Smooth muscle cell (in vitro differentiated cells): ENCODE measurements at regions not wholly inside any gene's neighbourhood (a gene's known extent, or its start where the extent isn't known, plus 50 kb on each side); places are given as distances from the start of the nearest gene placed in this dataset.

ENCODE experiments used
- DNase-seq: peaks from one replicate; lab custom pipeline; 2025; ENCODE audit not compliant: unreplicated experiment; lab: John Stamatoyannopoulos, UW
- H2AFZ ChIP-seq: fragments of 200-600 bp; sonication (generic); 2 replicates; pipeline ENCODE4 v1.6.0; 2016; ENCODE audit warnings: antibody characterized with exemption, low read depth, mild to moderate bottlenecking
- H3F3A ChIP-seq: fragments of 200-600 bp; sonication (generic); 2 replicates; pipeline ENCODE4 v1.6.0; 2017; ENCODE audit warnings: antibody characterized with exemption, low read depth
- H3K27ac ChIP-seq: fragments of 200-600 bp; sonication (generic); 2 replicates; pipeline ENCODE4 v1.5.1; 2016; ENCODE audit warnings: low read depth, mild to moderate bottlenecking
- H3K27me3 ChIP-seq: fragments of 200-600 bp; sonication (generic); 2 replicates; pipeline ENCODE4 v1.6.1; 2016; ENCODE audit warnings: low read depth, mild to moderate bottlenecking
- H3K36me3 ChIP-seq: fragments of 200-600 bp; sonication (generic); 2 replicates; pipeline ENCODE4 v1.5.1; 2016; ENCODE audit warnings: low read depth
- H3K4me1 ChIP-seq: fragments of 200-600 bp; sonication (generic); 2 replicates; pipeline ENCODE4 v1.5.1; 2016; ENCODE audit warnings: low read depth
- H3K4me2 ChIP-seq: fragments of 200-600 bp; sonication (generic); 2 replicates; pipeline ENCODE4 v1.6.0; 2016; ENCODE audit warnings: mild to moderate bottlenecking
- H3K4me3 ChIP-seq: fragments of 200-600 bp; sonication (generic); 2 replicates; pipeline ENCODE4 v1.5.1; 2016; ENCODE audit warnings: mild to moderate bottlenecking
- H3K79me2 ChIP-seq: fragments of 200-600 bp; sonication (generic); 2 replicates; pipeline ENCODE4 v1.6.0; 2016; ENCODE audit warnings: low read depth, mild to moderate bottlenecking
- H3K9ac ChIP-seq: fragments of 200-600 bp; sonication (generic); 2 replicates; pipeline ENCODE4 v1.6.0; 2016; ENCODE audit warnings: low read depth
- H3K9me3 ChIP-seq: fragments of 200-600 bp; sonication (generic); replicated peaks from 2 replicates; pipeline ENCODE4 v1.5.1; 2016; ENCODE audit warnings: low read depth
- H4K20me1 ChIP-seq: fragments of 200-600 bp; sonication (generic); 2 replicates; pipeline ENCODE4 v1.6.0; 2016; ENCODE audit warnings: low read depth
- WGBS: methylation state at CpG from one replicate; pipeline ENCODE4 v1.1.7; 2016; ENCODE audit warnings: low lambda C conversion rate; 5-methylcytosine and 5-hydroxymethylcytosine counted together
- TF ChIP-seq, protein P1 (sequence below): fragments of 200-600 bp; sonication (generic); IDR thresholded peaks from 2 replicates; pipeline ENCODE4 v1.5.1; 2017; ENCODE audit warnings: borderline replicate concordance, mild to moderate bottlenecking, antibody characterized with exemption; ENCODE audit not compliant: insufficient read depth, poor library complexity, severe bottlenecking

DNA sequence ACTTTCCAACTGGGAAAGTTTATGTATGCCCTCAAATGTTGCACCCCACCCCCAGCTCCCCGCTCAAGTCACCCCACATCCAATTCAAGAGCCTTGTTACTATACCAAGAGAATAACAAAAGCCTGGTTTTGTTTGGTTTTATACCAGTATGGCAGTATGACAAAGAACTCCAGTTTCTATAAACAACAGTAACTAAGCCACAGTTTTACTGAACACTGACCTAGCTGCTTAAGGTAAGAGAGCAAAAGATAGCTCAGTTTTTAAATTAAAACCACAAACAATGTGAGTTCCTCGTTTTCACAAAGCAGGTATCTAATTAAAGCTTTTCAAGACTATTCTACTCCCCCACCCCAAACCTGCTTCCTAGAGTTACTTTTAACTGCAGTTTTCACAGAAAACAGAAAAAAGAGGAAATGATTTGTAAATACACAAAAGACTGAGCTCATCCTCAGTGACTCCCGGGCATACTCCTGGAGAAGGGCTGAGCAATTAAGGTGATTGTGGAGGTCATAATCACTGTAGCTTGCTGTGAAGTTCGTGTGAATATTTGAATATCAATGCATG, 59.3 kb upstream of the LHX8 start:
- Histone ChIP-seq H4K20me1 (no peaks in the 10 kb centered on the region), H3K4me2 (no peak overlapping the region), H3K27me3 (no peaks in the 10 kb centered on the region), H3K9ac (no peak overlapping the region), H3K4me3 (no peak overlapping the region), H3F3A (no peaks in the 10 kb centered on the region), H3K36me3 (no peaks in the 10 kb centered on the region), H3K4me1 (peaks cover 8% of the 10 kb centered on the region), H3K79me2 (no peaks in the 10 kb centered on the region), H2AFZ (no peak overlapping the region), H3K27ac (no peak overlapping the region), H3K9me3 (no peaks in the 10 kb centered on the region)
- no peak for DNase-seq
- 8% methylated on average over 4 of the region's 4 CpGs for WGBS
- TF ChIP-seq, protein P1, sequence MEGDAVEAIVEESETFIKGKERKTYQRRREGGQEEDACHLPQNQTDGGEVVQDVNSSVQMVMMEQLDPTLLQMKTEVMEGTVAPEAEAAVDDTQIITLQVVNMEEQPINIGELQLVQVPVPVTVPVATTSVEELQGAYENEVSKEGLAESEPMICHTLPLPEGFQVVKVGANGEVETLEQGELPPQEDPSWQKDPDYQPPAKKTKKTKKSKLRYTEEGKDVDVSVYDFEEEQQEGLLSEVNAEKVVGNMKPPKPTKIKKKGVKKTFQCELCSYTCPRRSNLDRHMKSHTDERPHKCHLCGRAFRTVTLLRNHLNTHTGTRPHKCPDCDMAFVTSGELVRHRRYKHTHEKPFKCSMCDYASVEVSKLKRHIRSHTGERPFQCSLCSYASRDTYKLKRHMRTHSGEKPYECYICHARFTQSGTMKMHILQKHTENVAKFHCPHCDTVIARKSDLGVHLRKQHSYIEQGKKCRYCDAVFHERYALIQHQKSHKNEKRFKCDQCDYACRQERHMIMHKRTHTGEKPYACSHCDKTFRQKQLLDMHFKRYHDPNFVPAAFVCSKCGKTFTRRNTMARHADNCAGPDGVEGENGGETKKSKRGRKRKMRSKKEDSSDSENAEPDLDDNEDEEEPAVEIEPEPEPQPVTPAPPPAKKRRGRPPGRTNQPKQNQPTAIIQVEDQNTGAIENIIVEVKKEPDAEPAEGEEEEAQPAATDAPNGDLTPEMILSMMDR, result no peak

DNA sequence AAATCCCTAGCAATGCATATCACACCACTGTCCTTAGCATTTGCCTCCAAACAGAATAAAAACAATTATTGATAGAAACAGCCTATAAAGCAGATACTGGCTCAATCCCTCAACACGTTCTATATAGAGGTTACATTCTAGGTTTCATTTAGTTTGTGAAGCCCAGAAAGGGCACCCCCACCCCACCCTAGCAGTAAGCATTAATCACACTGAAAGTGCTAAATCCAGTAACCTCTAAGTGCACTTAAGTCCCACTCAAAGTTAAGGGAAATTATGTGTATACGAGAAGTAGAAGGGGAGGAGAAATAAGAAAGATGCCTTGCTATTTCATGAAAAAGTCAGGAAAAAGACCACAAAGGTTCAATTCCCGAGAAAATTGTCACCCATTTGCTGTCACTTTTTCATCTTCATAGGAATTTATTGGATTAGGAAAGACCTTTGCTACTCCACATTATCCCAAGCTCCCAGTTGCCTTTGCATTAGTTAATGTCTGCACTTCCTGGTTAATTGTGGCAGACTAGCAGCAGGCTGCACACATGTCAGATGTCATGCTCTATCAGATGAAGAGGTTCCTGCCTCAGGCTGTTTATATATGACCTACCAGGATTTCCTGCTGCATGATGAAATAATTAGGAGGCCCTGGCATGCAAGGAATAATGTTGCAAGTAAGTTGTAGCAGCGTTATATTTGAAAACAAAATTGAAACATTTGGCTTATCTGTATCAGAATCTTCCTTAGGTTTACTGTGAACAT, 54.5 kb upstream of the LHX8 start:
- no peak overlapping the region for H3K9ac ChIP-seq
- no peak overlapping the region for H3K27ac ChIP-seq
- H3K4me2 ChIP-seq, result peak overlapping the region; percentile 37
- no peaks in the 10 kb centered on the region for H3K79me2 ChIP-seq
- no peaks in the 10 kb centered on the region for H4K20me1 ChIP-seq
- 56% methylated on average over 4 of the region's 4 CpGs for whole genome bisulfite sequencing
- no peaks in the 10 kb centered on the region for H3K36me3 ChIP-seq
- no peak overlapping the region for H2AFZ ChIP-seq
- H3F3A ChIP-seq, result no peaks in the 10 kb centered on the region
- H3K4me1 ChIP-seq, result peaks cover 14% of the 10 kb centered on the region
- no peak overlapping the region for H3K4me3 ChIP-seq
- TF ChIP-seq, protein P1, result no peak
- no peaks in the 10 kb centered on the region for H3K9me3 ChIP-seq
- DNase-seq, result no peak
- H3K27me3 ChIP-seq, result no peaks in the 10 kb centered on the region

DNA sequence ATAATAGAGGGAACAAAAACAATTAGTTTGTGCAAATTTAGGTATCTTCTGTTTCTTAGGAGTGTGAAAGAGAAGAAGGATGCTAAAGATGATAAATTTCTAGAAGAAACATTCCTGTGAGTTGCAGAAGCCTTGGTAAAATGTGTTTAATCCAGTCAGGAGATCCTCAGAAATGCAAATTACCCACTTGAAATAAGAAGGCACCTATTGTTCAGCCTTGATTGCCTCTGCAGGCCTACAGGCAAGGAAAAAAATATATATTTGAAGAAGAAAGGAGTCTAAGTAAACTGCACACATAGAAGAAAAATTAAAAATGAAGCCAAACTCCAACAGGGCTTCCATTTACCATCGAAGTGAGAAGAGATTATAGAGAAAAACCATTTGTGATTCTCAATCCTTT, 51.0 kb upstream of the LHX8 start:
- WGBS, result 52% methylated on average over 1 of the region's 1 CpG
- Histone ChIP-seq H3K4me1 (peaks cover 11% of the 10 kb centered on the region), H3K9ac (no peak overlapping the region), H3K36me3 (no peaks in the 10 kb centered on the region), H3K27ac (no peak overlapping the region), H3K27me3 (no peaks in the 10 kb centered on the region), H3K4me2 (no peak overlapping the region), H3K4me3 (no peak overlapping the region), H2AFZ (no peak overlapping the region), H3F3A (no peaks in the 10 kb centered on the region), H3K9me3 (no peaks in the 10 kb centered on the region), H3K79me2 (no peaks in the 10 kb centered on the region), H4K20me1 (no peaks in the 10 kb centered on the region)
- DNase-seq, result no peak
- TF ChIP-seq, protein P1, result no peak
